ENCODE measurements at regions not wholly inside any gene's neighbourhood (a gene's known extent, or its start where the extent isn't known, plus 50 kb on each side); places are given as distances from the start of the nearest gene placed in this dataset.

DNA sequence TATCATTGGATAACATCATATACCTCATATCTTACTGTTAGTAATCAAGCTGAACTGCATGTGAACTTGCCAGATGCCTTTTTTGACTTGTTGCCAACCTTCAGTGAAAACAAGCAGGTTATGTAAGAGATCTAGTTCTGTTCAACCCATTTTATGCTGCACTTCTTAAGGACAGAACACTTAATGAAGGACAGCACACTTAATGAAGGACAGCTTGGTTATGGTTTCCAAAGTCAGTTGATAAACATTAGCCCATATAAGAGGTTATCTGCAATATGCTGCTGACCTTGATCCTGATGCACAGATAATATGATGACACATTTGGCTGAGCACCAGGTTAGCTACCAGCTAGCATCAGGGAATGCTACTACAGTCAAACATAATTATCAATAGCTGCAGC is 358.7 kb upstream of the PDGFD start:
- no peak for DNase-seq

DNA sequence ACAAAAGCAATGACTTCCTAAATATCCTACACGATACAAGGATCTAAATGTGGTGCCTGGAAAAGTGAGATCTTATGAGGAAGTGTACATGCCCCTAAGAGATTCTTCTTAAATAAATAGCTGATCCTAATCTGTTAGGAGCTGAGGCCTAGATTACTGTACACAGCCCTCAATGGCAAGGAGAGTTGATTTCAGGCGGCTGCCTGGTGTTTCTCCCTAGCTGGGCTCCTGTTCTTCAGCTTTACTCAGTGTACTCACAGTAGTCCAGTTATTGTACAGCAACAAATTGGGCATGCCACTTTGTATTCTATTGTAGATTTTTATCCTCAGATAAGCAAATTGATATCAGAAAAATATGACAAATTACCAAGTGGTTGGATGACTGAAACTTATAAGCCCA is 358.2 kb upstream of the PDGFD start:
- DNase-seq: no peak

DNA sequence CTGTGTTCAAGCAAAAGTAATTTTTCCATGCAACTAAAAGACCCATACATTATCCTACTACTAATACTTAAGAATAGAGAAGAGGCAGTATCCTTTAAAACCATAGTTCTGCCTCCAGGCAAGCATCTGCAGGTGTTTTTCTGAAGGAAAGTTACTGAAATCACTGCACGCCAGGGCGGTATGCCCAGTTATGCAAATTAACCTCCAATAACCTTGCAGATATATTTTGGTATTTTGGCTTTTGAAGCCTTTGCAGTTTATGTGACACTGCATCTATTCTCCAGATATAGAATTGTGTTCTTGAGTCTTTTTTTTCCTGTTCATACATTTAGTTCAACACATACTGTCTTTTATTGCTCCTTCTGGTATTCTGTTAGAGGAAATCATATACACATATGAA is 346.2 kb upstream of the PDGFD start:
- no peak for DNase-seq

DNA sequence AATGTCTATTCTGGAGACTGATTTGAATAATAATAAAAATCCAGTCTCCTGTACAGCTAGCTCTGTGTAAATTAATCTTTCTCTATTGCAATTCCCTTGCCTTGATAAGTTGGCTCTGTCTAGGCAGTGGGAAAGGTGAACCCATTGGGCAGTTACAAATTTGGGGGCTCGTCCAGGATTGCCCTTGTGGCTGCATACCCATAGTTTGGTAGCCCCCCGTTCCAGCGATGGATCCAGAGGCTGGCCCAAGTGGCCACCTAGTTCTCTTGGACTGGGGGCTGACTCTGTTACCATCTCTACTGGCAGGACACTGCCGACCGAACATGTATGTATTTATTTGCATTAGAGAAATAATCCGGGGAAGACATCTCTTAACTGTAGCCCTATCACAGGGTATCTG is 326.2 kb upstream of the PDGFD start:
- no peak for DNase-seq

DNA sequence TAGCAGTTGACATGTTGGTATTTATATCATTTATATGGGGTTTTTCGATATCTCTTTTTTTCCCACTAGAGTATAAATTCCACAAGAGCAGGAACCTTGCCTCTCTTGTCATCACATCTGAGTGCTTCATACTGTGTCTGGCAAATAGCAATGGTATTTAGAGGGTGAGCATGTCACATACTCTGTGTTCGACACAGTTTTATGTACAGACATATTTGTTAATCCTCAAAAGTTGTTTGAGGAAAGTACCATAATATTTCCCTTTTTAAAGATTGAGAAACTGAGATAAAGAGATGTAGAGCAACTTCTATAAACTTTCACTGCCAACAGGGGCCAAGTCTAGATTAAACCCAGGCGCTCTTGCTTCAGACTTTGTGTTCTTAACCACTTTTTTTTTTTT is 324.6 kb upstream of the PDGFD start:
- DNase-seq: no peak

DNA sequence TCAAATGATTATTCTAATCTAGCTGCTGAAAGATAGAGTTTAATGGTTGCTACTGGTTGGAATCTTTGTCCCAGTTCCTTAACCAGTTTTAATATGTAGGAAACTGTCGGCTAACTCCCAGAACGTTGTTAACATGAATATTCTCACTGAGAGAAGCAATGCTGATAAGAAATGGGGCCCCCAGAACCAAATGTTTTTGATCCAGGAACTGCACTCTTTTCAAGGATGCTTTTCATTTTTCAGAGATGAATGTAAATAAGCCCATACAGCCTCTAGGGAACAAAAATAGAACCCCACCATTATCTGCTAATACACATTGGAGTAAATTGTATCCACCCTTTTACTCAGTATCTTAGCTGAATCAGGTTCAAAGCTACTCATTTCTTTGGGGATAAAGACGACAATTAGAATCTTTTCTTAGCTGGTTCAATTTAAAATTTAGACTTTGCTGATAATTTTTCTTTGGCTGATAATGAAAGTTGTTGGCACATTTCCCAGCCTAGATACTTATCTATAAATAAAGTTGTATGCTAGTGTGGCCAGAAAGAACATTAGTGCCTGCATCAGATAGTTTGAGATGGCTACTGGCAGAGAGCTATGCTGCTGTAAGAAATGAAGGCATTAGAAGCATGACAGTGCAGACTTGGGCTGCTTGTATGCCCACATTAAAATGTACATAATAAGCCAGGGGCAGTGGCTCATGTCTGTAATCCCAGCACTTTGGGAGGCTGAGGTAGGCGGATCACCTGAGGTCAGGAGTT is 323.3 kb upstream of the PDGFD start:
- DNase-seq: no peak

DNA sequence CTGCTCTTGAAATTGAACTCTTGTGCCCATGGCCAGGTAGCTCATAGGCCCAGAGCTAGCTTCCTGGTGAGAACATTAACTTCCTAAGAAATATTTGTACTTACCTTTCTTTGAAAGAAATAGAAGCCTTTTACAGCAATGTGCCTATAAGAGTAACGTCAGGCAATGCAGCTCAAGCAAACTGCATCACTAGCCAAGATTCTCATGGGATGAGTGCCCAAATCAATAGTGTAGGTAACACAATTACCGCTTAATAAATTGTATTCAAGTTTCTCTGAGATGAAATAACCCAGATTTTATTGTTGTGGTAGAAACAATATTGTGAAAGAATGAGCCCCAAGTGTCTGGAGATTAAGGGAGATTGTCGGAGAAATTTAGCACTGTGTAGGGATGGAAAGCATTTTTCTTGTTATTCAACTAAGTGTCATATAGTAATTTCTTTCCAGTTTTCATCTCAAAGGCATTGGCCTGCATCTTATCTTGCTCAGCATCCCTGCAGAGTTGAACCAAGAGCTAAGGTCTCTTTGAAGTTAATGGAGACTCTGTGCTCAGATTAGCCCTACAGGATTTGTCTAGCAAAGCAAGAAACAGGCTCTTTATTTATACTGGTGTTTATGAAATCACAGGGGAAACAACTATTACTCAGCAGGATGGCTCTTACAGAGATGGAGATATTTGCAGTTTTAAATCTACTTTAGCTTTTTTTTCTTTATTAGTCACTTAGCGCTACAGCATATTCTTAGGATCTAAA is 321.0 kb upstream of the PDGFD start:
- no peak for DNase-seq

DNA sequence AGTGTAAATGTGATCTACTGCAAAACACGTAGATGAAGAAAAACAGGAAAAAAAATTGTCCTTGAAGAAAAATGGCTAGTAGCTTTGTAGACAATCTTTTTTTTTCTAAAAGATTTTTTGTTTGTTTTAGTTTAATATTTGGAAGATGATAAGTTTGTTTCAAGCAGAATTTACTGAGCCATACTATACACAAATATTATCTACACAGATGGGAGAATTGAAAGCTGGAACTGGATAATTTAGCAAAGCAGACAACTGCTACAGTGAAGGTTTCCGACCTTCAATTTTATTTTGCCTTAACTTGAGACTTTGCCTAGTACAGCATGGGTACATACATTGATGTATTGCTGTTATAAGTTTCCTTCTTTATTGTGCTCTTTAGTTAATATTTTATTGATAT is 313.0 kb upstream of the PDGFD start:
- DNase-seq: no peak

DNA sequence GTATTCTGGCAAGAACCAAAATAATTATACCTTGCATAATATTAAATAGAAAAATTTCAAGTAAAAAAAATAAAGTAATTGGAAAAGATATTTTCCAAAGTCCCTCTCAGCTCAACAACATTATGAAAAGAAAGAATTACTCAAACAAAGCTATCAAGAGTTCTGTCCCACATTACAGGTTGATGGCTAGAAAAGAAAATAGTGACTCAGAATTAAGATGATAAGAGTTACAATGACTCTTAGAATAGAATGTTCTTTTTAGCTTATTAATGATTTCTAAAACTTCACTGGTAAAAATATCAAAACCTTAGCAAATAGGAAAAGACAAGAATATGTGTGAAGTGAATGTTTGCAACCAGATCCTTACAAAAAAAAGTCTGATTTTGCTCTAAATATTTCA is 312.5 kb upstream of the PDGFD start:
- no peak for DNase-seq

DNA sequence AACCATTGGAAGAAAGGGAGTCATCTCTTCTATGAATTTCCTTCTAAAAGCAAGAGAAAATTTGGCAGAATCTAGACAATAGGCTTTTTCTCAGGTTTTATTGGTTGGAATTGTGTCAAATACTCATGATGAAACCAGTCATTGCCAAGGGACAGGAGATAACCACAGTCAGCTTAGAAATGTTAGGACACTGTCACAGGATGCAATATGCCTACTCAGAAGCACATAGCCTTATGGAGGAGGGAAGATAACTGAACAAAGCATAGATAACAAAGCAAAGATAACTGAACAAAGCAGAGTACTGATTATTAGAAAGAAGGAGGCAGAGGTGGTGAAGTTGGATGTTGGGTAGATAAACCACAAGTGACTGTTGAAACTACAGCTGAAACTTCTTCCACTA is 303.5 kb upstream of the PDGFD start:
- DNase-seq: no peak

DNA sequence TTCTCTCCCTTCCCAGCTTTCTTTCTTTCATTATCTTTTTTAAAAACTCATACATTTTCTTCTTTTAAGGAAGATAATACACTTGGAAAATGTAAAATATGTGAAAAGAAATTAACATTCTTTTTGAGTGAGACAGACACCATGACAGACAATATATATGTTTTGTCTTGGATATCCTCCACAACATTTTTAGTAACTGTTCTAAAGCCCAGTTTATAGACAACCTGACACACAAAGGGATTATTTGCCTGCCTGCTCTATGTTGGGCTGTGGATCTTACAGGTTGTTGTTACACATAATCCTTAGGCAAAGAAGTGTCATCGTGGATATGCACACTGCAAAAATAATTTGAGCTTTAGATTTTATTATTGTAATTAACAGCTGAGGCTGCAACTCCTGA is 301.4 kb upstream of the PDGFD start:
- DNase-seq: no peak

DNA sequence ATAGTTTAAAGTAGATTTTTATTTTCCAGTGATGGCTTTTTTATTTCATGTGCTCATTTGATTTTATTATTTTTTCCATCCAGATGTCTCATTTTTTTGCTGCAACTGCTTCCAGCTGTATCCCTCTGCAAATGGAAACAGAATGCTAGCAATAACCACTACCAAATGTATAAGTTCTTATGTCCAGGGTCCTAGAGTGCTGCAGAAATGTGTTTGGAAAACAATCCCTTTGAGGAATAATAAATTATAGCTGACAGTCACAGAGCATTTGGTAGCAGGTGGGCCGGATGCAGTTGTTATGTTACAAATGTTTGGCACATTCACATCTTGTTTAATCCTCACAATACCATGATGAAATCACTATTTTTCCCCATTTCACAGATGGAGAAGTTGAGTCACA is 300.7 kb upstream of the PDGFD start:
- no peak for DNase-seq

DNA sequence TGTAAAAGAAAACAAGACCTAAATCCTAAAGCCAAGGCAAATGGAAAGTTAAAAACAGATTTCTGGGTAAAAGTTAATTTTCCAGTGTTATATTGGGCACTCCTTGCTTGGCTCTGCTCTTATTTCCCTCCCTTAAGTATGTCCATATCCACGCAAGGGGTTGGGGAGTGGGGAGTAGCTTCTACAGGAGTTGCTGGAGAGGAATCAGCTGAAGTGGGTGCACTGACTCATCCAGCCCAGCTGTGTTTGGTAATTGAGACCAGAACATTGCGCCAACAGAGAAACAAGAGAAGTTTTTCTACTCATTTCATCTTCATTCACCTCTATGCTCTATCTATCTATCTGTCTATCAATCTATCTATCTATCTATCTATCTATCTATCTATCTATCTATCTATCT is 298.4 kb upstream of the PDGFD start:
- no peak for DNase-seq

DNA sequence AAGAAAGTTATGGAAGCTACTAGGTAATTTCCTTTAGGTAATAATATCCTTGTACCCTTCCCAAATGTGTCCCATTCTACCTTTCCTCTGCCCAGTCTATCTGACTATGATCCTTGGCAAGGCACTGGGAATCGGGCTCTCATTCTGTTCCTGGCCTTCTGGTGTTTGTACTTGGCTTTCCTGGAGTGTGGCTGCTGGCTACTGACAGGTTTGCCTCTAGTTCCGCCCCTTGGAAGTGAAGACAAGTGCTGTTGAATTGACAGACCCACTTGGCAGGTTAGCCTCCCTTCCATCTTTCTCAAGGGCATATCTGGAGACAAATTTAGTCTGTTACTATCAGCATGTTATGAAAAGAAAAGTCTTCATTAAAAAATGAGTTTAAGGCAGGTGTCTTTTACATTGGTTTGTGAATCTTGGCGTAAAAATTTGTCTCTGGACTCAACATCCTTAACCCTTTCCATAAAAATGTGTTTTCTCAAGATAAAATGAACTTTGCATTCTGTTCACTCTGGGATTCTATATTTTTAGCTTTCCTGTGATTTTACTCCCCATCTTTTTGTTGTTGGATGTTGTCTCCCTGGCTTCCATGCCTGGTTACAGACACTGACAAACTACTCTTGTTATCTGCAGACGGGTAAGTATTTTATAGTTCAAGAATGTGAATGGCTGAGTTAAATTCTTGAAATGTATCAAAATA is 287.4 kb upstream of the PDGFD start:
- no peak for DNase-seq

DNA sequence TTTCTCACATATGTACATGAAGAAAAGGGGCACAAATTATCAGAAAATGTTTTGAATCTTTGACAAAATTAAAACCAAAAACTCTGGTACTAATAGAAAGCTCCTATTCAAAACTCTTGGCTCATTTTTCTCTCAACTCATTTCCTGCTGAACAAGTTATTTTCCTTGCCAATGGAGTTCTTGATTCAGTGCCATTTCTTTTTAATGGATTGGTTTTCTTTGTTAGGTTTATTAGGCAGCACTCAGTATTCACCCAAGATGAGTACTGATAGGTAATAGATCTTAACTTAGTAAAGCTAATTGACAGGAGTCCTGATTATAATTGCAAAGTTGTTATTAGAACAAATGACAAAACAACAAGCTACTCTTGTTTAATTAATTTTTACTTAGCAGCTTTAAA is 279.4 kb upstream of the PDGFD start:
- DNase-seq: no peak

DNA sequence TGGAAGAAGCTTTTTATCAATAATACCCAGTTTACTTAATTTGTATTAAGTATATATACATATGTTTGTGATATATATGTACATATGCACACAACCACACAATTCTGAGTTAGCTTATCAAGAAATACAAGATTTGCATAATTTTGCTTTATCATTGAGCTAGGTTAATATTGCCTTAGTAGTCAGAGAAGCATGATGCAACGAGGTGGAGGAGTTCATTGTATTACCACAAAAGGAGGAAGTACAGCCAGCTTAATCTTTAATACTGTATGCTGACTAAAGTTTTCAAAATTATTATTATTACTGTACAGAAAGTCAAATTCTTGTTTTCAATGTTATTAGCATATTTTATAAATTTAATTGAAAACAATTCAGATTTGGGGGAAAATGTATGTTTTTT is 278.4 kb upstream of the PDGFD start:
- DNase-seq: peak; percentile 6

DNA sequence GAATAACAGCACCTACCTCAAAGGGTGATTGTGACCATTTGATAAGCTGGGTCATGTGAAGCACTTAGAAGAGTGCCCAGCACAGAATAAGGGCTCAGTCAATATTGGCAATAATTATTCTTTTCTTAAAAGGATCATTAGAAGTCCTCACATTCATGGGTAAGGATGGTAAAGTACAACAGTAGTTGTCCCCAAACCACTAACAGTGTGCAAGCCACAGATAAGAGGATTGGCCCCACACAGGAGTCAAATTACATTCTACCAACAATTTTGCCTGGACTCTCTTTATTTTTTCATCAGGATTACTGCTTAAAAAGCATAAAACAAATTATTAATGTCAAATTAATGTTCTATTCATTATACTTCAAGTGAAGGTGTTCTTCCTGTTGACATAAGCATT is 271.5 kb upstream of the PDGFD start:
- no peak for DNase-seq

DNA sequence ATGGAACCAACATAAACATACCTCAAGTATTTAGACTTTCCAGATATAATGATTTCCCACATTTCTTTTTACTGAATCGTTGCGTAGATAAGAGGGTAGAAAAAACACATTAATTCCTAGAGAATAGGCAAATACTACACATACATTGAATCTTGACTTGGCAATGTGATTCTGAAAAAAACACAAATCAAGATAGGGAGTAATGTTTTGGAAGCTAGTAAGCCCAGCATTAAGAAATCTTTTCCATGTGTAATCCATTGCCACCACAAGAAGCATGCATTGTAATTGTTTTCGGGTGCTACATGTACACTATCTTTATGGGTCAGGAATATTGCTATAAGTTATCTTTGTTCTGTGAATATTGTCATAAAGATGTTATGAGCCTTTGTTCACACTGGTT is 269.8 kb upstream of the PDGFD start:
- no peak for DNase-seq

DNA sequence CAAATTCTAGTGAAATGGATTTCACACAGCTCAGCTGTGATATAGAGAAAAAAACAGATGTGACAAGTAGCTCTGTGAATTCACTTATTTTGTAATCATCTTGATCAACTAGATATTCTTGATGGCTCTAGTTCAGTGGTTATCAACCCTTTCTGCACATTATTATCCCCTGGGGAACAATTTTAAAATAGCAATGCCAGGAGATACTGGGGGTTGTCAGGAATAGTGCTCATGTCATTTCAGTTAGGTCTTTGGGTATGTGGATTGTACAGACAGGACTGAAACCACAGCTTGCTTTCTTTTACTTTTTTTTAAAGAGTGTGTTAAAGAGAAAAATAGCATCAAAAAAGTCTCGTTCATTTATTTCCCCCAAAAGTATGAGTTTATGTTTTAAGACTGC is 269.0 kb upstream of the PDGFD start:
- DNase-seq: no peak

DNA sequence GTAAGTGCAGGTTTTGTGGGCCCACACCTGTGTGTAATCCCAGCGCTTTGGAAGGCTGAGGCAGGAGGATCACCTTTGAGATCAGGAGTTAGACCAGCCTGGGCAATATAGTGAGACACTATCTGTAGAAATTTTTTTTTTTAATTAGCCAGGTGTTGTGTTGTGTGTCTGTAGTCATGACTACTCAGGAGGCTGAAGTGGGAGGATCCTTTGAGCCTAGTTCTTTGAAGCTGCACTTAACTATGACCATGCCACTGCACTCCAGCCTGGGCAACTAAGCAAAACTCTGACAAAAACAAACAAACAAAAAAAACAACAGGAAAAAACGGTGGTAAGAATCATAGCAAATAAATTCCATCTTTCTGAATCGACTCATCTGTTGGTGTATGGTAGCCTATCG is 268.6 kb upstream of the PDGFD start:
- no peak for DNase-seq

DNA sequence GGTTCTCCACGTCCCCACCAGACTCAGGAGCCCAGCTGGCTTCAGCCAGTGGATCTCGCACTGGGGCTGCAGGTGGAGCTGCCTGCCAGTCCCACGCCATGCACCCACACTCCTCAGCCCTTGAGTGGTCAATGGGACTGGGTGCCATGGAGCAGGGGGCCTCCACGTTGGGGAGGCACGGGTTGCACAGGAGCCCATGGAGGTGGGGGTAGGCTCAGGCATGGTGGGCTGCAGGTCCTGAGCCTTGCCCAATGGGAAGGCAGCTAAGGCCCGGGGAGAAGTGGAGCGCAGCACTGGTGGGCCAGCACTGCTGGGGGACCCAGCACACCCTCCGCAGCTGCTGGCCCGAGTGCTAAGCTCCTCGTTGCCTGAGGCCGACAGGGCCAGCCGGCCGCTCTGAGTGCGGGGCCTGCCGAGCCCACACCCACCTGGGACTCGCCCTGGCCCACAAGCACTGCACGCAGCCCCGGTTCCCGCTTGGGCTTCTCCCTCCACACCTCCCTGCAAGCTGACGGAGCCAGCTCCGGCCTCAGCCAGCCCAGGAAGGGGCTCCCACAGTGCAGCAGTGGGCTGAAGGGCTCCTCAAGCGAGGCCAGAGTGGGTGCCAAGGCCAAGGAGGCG is 258.5 kb upstream of the PDGFD start:
- no peak for DNase-seq

DNA sequence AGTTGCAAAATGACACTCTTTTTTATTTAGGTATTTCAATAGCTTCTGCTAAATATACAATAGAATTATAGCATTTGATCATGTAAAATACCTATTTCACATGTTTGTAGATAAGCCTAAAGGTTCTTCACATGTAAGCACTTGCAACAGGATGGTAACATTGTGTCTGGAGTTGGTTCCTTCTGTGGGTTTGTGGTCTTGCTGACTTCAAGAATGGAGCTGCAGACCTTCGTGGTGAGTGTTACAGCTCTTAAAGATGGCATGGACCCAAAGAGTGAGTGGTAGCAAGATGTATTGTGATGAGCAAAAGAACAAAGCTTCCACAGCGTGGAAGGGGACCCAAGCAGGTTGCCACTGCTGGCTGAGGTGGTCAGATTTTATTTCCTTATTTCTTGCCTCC is 246.4 kb upstream of the PDGFD start:
- no peak for DNase-seq

DNA sequence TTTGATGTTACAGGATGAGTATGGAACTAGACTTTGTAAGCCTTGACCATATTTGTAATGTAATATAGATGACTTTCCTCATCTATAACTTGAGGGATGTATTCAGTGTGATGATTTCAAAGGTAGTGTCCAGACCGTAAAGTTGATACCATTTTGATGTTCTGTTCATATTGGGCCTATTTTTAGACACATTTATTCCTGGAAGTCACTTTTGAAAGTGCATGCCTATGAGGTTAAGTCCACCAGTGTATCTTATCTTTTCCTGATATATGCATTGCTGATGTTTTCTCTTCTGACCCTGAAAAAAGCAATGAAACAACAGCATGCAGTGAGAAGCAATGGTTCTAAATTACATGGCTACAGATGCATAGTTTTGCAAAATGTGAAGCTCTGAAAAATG is 244.7 kb upstream of the PDGFD start:
- DNase-seq: no peak

DNA sequence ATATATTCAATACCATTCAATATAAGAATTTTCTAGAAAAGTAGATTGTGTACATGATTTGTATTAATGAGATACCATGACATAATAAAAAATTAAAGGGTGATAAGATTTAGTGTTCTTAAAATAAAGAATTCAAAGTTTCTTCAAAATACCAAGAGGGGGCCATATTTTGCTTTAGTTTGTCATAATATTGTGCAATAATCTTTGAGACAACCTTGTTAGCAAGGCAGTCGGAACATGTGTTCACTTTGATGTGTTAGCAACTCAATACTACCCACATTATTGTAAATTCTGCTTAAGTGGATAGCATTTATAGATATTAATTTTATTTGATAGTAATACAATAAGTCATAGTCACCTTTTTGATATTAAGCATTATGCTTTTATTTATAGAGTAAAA is 241.3 kb upstream of the PDGFD start:
- no peak for DNase-seq

All from dermis blood vessel endothelial cell (primary cell).